Embryonic facial prominence (tissue), 1 donor: ENCODE measurements at regions not wholly inside any gene's neighbourhood (a gene's known extent, or its start where the extent isn't known, plus 50 kb on each side); places are given as distances from the start of the nearest gene placed in this dataset.

Experiments used
- DNase-seq: peaks from one replicate; pipeline ENCODE4 v3.0.0-alpha.2; 2016; ENCODE audit errors: extremely low spot score

DNA sequence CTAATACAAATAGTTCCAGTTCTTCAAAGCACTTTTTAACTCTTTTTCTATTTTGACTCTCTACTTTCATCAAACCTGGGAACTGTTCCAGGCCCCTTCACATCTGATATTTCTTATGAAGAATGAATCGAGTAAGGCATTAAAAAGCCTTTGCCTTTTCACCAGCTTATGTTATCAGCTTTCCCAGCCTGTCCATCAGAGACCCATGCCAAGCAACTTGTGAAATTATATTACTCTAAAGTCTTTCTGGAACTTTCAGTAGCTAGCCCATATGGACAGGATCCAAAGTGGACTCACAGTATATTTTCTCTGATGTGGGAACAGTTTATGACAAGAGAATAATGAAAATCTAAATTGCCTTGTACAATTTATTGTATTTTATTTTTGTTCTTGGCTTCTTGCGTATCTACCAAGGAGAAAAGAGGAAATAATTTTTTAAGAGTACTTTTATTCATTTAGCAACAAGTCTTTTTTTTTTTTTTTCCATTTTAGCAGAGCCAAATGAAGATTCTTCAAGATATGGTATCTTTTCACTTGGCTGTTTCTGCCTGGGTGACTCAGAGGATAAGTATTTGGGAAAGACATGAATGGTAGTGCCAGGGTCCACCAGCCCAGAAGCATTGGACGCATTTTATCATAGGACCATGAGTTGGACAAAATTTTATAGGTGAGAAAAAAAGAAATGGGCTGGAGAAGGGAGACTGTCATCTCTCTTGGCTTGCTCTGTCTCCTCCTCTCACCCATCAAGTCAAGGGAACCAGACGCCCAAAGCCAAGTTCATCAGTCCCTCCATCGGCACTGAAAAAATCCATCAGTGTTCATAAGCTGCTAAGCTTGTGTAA is 195.8 kb upstream of the NEBL start:
- DNase-seq, result no peak

DNA sequence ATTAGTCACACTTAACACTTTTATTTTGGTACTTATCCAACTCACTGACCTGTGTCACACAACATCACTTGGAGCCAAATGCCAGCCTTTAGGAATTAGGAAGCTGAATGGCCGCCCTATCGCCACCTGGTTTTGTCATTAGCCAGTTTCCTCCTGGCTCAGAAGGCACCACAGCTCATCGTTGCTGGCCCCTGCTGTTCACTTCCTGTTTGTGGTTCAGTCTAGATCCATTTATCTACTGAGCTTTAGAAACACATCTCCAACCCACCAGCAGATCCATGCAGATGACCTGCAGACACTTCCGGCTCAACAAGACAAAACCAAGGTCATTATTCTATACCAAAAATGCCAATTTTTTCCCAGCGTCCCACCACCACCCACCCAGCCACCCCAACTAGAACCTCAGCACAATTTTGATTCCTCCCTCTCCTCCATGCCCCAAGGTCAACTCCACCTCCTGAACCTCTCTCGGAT is 193.5 kb upstream of the NEBL start:
- DNase-seq, result no peak

DNA sequence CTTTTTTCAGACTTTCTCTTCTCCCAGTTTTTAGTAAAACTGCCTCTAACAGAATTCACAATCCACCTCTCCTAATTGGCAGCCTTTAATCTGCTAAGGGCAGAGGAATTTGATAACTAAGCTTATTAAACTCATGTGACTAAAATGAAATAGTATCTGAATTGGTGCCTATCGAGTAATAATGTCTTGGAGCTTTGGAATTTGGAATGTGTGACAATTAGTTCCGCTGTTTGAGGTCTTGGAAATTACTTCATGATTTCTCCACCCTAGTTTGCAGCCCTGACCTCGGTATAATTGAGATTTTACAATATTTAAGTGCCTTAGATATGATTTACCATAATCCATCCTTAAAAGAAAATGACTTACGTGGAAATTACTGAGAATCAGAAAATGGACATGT is 190.4 kb upstream of the NEBL start:
- DNase-seq, result no peak

DNA sequence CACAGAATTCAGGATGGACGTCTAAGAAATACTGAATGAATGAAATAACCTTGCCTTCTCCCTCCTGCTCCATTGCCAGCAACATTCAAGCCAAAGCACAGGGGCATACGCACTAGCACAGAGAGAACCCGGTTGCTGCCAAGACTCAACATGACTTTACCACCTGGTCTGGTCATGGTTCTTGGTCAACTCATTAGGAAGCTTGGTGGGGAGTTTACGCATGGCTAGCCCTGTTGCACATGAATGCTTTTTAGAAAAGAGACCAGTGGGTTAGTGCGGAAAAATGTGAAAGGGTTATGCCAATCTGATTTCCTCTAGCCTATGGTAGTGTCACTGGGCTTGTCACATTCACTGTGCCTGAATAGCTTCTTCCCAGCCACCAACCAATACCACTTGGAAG is 187.6 kb upstream of the NEBL start:
- DNase-seq, result no peak

DNA sequence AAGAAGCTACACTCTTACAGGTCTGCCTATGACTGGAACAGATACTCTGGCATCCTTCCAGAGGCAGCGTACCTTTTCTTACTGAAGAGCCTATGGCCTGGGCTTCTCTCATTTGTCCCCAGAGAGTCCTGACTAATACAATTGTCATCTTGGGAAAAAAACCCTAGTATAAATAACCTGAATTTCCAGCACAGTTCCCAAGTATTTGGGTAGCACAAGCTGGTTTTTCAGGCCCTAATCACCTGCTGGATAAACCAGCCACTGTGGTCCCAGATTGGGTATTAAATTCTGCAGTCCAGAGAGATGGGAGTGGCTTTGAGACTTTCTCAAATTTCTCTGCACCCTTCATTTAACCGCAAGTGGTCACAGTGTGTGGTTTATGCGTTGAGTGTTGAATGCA is 186.8 kb upstream of the NEBL start:
- no peak for DNase-seq

DNA sequence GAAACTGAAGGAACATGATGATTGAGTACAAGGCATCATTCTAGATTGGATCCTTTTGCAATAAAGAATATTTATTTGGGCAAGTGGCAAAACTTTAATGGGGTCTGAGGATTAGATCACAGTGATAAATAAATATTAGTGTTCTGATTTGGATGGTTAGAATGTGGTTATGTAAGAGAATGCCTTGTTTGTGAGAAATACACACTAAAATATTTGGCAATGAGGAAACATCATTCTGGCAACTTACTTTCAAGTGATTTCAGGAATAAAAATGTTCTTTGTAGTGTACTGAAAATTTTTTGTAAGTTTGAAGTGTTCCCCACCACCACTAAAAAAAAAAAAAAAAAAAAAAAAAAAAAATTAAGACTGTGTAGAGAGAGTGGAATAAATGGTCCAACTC is 185.1 kb upstream of the NEBL start:
- DNase-seq, result no peak

DNA sequence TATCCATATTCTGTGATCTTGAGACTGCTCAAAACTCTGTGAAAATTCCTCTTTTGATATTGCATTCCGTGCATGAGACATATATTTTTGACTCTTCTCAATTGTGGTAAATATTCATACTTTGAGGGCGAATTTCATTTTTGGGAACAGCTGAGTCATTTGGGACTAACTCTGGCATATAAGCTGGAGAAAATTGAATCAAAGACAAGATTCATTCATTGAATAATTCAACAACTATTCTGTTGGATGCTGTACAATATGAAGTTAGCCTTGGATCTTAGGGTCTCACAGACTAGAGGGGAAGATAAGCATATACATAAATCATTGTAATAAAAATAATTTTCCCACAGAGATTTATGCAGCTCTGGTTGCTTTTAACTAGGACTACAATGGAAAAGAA is 183.2 kb upstream of the NEBL start:
- DNase-seq, result no peak

DNA sequence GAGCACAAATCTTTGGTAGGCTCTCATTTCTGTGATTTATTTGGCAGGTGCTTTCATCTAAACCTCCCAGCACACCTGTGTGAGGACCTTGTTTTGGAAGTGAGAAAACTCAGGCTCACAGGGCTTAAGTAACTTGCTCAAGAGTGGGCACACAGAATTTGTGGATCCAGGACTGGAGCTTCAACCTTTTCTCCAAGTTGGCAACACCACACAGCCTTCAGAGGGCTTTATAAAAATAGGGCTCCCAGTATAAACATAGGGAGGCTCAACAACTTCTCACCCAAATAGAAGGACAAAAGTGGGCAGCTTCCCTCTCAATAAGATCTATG is 182.2 kb upstream of the NEBL start:
- DNase-seq, result no peak

DNA sequence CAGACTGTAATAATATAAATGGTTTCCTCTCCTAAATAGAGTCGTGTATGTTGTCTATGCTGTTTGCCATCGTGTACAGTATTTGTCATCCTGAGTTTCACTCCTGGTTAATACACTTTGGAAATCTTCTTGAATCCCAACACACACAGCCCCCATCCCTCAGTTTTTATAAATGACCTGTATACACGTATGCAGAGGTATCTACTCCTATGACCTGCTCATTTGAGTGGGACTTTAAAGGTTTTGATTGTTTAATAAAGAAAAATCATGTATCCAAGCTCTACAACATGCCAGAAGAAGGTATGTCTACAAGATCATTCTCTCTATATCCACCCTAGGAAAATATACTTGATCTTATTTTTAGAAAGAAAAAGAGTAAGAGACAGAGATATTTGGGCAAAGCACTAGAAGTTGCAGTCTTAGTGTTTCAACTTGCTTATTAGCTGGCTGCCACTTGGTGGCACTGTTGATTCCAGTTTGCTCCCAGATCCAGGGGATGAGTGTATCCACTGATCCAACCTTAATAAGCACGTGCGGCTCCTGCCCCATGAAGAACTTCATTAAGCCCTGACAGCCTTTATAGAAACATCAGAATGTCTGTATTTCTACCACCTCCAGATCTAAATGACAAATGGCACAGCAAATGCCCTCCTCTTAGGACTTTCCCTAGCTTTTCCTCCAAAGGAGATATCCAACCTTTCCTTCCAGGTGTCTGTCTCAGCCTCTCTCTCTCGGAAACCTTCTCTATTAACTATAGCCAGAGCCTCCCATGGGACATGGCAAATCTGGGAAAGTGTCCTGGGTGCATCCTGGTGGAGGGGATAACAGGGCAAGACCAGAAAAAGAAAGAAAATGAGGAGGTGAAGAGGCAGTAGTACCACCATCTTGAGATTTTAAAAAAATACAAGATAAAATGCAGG is 181.6 kb upstream of the NEBL start:
- DNase-seq, result peak; percentile 31

DNA sequence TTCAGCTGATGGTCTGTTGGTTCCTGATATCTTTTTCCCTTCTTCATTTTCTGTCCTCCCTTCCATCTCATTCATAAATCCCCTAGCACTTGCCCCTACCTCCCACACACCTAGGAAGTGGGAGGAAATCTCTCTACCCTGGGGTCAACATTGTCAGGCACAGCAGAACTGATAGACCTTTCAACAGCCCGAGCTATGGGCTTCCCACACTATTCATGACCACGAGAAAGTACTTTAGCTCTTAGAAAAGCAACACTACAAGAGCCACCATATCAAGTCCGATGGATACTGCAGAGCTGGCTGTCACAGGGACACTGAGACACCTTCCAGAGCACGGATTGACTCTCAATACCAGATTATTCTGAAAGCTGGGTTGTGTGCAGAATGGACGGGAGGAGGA is 180.6 kb upstream of the NEBL start:
- no peak for DNase-seq

DNA sequence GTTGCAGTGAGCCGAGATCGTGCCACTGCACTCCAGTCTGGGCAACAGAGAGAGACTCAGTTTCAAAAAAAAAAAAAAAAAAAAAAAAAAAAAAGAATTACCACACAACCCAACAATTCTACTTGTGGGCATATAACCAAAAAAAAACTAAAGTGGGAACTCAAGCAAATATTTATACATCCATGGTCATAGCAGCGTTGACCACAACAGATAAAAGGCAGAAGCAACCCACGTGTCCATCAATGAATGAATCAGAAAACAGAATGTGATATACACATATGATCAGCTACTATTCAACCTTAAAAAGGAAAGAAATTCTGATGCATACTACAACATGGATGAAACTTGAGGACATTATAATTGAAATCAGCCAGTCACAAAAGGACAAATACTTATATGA is 179.3 kb upstream of the NEBL start:
- DNase-seq, result no peak

DNA sequence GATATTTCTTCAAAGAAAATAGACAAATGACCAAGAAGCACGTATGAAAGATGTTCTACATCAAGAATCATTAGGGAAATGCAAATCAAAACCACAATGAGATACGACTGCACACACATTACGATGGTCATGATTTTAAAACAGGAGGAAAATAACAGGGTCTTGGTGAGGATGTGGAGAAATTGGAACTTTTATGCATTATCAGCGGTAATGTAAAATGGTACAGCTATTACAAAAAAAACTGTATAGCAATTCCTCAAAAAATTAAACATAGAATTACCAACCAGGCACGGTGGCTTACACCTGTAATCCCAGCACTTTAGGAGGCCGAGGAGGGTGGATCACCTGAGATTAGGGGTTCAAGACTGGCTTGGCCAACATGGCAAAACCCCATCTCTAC is 178.8 kb upstream of the NEBL start:
- DNase-seq, result no peak

DNA sequence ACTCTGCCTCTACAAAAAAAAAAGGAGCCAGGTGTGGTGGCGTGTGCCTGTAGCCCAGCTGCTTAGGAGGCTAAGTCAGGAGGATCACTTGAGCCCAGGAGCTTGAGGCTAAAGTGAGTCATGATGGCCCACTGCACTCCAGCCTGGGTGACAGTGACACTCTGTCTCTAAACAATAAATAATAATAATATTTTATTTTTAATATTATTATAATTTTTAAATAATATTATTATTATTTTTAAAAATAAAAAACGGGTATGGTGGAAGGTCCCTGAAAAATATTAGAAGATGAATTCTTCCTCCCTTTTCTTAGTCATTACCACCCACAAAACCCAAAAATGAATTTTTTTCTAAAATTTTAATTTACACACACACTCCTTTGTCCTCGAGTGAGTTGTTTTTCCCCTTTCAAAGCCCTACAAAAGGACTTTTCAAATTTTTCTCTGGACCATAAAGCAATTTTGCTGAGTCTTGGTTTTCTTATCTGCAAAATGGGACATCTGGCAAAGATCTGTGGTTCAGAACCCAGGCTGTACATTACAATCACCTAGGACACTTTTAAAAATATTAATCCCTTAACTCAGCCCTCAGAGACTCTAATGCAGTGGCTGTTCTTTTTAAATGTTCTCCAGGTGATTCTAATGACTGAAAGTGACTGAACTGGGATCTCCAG is 174.0 kb upstream of the NEBL start:
- DNase-seq, result no peak

DNA sequence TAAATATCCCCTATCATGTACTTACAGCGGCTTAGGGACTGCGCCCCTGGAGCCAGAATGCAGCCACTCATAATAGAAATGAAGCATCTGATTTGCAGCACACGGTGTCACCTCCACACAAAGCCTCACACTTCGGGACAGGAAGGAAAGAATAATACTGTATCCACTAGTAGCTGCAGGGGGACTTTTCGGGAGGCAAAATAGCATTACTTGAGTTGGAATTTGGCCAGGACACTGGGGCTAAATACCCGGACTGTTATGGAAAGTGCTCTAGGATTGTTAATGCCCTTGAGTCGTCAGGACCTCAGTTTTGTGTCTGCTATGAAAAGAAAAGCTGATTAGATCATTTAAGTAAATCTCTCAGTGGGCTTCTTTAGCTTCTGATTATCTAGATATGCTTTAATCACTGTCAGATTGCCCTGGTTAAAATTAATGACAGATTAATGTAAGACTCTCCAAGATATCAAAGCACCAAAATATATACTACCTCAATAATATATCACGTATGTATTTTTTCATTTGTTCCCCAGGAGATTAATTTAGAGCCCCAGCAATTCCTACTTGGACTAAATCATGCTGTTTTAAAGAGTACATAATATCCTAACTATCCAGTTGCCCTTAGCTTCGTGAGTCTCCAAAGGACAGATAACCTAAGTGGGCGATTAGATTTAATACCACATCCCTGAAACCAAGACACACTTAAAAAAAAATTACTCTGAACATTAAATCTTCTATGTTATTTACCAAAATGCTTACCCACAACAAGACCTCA is 173.0 kb upstream of the NEBL start:
- DNase-seq, result no peak

DNA sequence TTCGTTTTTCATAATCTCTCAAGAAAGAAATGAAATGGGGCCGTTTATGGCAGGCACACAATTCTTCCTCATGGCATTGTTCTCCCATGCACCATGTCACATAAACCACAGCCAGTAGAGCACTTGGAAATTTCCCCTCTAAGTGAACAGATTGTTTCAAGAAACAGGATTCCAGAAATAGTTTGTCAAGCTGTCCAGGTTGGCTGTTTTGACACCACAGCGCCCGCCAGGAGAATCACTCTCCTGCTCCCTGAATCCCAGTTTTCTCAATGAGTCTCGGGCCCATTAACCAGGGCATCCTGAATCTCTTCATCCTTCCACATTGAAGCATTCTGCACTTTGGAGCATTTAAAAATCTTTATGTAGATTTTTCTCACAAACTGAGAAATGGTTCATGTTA is 172.2 kb upstream of the NEBL start:
- DNase-seq, result no peak

DNA sequence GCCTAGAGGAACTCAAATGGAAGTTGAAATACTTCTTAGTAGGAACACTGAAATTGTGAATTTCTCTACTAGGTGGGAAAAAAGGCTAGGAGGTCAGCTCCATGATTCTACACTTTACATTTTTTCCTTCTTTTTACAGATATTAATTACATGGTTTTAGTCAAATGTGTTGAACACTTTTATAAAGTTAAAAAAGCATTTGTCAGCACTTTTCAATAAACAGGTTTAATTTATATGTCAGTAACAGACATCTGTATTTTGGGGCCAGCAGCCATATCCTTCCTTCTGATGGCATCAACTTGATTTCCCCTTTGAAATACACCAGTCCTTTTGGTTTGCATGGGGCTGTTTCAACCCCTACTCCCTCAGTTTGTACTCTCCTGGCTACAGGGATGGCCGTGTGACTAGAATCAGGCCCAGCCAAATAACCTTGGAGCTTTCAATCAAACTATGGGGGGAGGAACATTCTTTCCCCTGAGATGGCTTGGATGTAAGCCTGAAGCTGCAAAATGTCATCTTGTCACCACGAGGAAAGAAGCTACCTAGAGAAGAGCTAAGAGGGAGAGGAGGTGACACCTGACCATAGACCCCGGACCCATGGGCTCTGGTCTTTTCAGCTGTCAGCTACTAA is 171.0 kb upstream of the NEBL start:
- no peak for DNase-seq

DNA sequence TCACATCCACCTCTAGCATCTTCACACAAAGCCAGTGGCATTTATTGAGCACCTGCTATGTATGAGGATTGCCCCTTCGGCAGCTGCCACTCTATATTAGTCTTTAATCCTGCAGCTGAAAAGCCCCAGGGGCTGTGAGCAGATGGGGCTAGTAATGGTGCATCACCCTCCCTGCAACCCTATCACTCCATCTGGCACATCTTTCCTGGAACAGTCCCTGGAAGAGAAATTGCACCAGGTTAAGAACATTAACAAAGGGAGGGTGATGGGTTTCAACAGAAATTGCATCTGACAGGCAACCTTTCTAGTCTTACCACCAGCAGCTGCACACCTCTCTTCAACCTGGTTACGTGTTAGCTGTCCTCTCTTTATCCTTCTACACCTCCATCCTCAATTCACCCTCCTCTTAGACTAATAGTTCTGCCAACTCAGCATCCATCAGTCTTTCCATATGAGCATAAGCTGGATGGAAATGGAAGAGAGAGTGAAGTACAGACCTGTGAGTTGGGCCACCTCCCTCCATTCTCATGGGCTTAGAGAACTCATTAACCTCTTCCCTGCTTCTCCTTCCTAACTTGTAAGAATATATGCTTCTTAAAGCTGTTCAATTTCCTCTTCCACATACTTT is 168.6 kb upstream of the NEBL start:
- no peak for DNase-seq

DNA sequence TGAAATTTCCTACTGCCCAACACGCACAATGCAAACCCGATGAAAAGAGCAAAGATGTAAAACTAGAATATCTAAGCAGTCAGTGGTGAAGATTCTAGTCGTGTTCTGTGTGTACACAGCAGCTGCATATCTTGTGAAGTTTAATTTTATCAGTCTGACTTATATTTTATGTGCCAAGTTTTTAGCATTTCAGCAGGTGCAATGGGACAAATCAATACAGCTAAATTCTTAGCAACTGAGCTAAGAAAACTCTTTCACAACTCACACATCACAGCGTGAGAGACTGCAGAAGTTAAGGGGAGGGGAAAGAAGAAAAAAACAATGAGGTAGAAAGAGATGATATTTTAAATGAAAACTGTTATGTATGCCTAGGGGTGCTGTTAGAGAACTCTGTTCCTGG is 164.9 kb upstream of the NEBL start:
- DNase-seq, result no peak

DNA sequence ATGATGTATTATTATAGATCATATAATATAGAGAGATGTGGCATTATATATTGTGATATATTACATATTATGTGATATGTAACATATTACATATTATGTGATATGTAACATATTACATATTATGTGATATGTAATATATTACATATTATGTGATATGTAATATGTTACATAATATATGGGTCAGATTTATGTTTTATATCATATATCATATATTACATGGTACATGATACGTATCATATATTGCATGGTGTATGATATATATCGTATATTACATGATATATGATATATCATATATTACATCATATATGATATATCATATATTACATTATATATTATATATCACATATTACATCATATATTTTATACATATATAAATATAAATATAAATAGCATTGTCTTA is 164.1 kb upstream of the NEBL start:
- DNase-seq, result no peak

DNA sequence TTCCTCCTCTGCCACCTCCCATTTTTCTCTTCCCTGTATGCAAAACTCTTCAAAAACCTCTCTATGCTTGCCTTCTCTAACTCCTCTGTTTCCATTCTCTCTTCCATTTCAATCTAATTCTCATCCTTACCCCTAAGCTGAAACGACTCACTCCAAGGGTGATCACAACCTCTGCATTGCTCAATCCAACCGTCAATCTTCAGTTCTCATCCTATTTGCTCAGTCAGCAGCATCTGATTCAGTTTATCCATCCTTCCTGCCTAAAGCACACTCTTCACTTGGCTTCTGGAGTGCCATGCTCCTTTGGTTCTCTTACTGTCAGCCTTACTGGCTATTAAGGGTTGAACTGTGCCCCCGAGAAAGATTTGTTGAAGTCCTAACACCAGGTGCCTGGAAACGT is 163.5 kb upstream of the NEBL start:
- no peak for DNase-seq

DNA sequence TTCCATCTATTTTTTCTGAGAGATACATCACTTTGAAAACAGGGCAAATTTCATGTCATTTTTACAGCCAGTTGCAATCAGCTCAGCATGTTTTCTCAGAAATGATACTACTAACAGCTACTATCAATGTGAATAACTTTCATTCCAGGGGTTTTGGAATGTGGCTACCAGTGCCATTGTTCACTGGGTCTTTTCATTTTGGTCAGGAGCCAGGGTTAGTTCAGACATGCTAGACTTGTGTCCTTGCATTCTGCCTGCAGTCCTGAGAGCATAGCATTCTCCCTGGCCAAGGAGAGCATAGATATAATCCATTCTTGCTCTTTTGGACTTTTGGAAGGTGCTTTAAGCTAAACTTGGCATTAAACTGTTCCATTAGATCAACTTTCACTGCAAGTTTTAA is 160.9 kb upstream of the NEBL start:
- DNase-seq, result no peak
